ENCODE measurements at regions not wholly inside any gene's neighbourhood (a gene's known extent, or its start where the extent isn't known, plus 50 kb on each side); places are given as distances from the start of the nearest gene placed in this dataset.
A peak's percentile ranks its signal among the peaks of the same experiment; 100 is the strongest.

- TF ChIP-seq PRDM2 (tag by site-specific recombination; IDR thresholded peaks at IDR 0.05; ENCODE audit: borderline replicate concordance) (no peak), ZNF549 (tag by site-specific recombination; IDR thresholded peaks at IDR 0.05) (no peak), ZBTB1 (tag by site-specific recombination; IDR thresholded peaks at IDR 0.05) (no peak)
Observed at GRCh38 chr12:4201333-4202100, 72.0 kb upstream of the CCND2 start (continued).

- Histone ChIP-seq H3K4me1 (ENCODE audit: control insufficient read depth, insufficient read depth, low read length) (no peaks in the 10 kb centered on the region), H3K27ac (ENCODE audit: extremely low read depth, low read depth, low read length) (no peak overlapping the region), H3K4me3 (ENCODE audit: low read depth, low read length) (no peak overlapping the region), H3K9me3 (ENCODE audit: control insufficient read depth, insufficient read depth, low read depth, low read length) (no peaks in the 10 kb centered on the region), H3K36me3 (ENCODE audit: control insufficient read depth in 2 of 2, insufficient read depth in 1 of 2, low read length in 2 of 2) (no peaks in the 10 kb centered on the region)
- TF ChIP-seq ZNF701 (tag by site-specific recombination; IDR thresholded peaks at IDR 0.05) (no peak), SCRT1 (tag by site-specific recombination; IDR thresholded peaks at IDR 0.05; ENCODE audit: borderline replicate concordance) (0 out of 2 replicates have a peak, but pooled peaks have one; percentile 32), ZSCAN30 (tag by site-specific recombination; IDR thresholded peaks at IDR 0.05) (no peak), ZNF707 (tag by site-specific recombination; IDR thresholded peaks at IDR 0.05) (peak; percentile 69; the same call in 1 of the 2 replicates), ZBTB17 (tag by site-specific recombination; IDR thresholded peaks at IDR 0.05) (no peak), SCRT2 (tag by site-specific recombination; IDR thresholded peaks at IDR 0.05) (peak; percentile 86), ZNF292 (tag by site-specific recombination; IDR thresholded peaks at IDR 0.05; ENCODE audit: borderline replicate concordance, low read depth) (no peak), ZNF174 (tag by site-specific recombination; IDR thresholded peaks at IDR 0.05) (no peak)
- ChIA-PET CTCF (interaction anchor here (0.6 to 1.2 kb wide), 2 partner anchors 91 to 94 kb away, joined by 3 to 5 read pairs; no protein-coding TSS in a partner anchor), POLR2A (no interaction called here)
Observed at GRCh38 chr12:4197922-4198763, 75.4 kb upstream of the CCND2 start.

GRCh38 chr12:4196805-4197420, 76.6 kb upstream of the CCND2 start:
- no peak overlapping the region for H3K4me3 ChIP-seq (ENCODE audit: low read depth, low read length)
- no peak overlapping the region for H3K27ac ChIP-seq (ENCODE audit: extremely low read depth, low read depth, low read length)
- H3K4me1 ChIP-seq (ENCODE audit: control insufficient read depth, insufficient read depth, low read length), result no peaks in the 10 kb centered on the region
- H3K9me3 ChIP-seq (ENCODE audit: control insufficient read depth, insufficient read depth, low read depth, low read length), result no peaks in the 10 kb centered on the region
- no peak for TF ChIP-seq SALL2 (tag by site-specific recombination; IDR thresholded peaks at IDR 0.05; ENCODE audit: borderline replicate concordance)
- no peak for TF ChIP-seq ZNF157 (tag by site-specific recombination; IDR thresholded peaks at IDR 0.05)
- no peak for TF ChIP-seq ZNF513 (tag by site-specific recombination; IDR thresholded peaks at IDR 0.05)
- TF ChIP-seq KLF8 (tag by site-specific recombination; IDR thresholded peaks at IDR 0.05), result no peak
- no peak for TF ChIP-seq ZNF621 (tag by site-specific recombination; IDR thresholded peaks at IDR 0.05)
- POLR2A ChIA-PET, result no interaction called here
- no peaks in the 10 kb centered on the region for H3K36me3 ChIP-seq (ENCODE audit: control insufficient read depth in 2 of 2, insufficient read depth in 1 of 2, low read length in 2 of 2)
- CTCF ChIA-PET, result interaction anchor here (1.2 kb wide), 1 partner anchor 90 kb away, joined by 5 read pairs; no protein-coding TSS in a partner anchor
